ENCODE measurements at regions not wholly inside any gene's neighbourhood (a gene's known extent, or its start where the extent isn't known, plus 50 kb on each side); places are given as distances from the start of the nearest gene placed in this dataset.

DNA sequence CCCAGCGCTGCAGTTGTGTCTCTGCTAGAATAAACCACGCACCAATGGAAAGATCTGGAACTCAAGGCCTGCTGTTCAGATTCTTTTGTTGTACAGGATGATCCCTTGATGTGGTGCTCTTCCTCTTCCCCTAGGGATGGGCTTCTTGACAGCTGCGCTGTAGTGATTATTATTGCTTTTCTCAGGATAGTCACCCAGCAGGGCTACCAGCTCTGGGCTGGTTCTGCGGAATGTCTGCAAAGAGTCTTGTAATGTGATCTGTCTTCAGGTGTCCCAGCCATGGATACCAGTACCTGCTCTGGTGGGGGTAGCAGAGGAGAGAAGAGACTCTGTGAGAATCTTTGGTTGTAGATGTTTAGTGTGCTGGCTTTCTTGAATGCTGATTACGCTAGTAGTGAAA lies 974.2 kb downstream of the NSUN3 start:
- DNase-seq = no peak

DNA sequence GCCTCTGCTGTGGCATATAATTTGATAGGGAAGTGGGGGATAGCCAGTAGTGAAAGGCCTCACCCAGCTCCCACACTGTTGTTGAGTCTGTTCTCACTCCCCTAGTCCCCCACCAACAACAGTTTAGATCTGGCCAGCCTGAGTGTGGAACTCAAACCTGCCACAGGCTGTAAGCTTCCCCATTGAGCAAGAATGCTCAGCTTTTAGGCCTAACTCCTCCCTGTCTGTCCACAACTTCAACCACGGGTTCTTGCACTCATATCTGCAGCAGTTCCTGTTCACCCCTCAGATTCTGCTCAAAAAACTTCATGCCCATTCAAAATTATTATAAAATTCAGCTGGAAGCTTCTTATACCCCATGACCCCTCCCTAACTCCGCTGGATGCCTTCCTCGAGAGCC lies 975.1 kb downstream of the NSUN3 start:
- no peak for DNase-seq

DNA sequence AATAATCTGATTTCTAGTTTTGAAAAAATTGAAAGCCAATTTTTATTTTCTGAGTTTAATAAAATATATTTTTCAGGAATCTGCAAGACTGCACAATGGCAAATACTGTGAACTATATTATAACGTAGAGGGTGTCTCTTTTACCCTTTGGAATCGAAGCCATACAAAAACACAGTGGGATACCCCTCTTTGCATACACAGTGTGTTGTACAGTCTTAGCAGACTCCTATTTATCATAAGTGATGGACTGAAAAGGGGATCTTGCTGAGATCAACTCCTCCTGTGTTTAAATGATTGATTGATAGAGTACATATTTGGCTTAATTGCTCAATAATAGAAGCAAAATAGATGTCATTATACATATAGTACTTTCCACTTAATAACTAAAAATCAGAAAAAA lies 981.2 kb downstream of the NSUN3 start:
- DNase-seq = no peak

DNA sequence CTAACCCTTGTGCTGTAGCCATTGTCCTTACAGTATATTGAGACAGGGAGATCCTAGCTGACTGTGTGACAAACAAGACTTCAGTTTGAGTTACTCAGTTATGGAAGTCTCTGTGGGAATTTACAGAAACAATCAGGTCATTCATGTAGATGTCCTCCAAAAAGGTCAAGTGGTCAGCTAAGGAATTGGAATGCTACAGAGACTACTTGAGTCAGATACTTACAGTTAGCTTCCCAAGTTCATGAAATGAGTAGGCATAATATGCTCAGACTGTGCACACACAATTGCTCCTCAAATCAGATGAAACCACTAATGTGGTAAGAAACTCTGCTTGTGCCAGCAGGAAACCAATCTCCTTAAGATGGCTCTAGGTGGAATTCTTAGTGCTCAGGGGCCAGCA lies 985.7 kb downstream of the NSUN3 start:
- DNase-seq = no peak

DNA sequence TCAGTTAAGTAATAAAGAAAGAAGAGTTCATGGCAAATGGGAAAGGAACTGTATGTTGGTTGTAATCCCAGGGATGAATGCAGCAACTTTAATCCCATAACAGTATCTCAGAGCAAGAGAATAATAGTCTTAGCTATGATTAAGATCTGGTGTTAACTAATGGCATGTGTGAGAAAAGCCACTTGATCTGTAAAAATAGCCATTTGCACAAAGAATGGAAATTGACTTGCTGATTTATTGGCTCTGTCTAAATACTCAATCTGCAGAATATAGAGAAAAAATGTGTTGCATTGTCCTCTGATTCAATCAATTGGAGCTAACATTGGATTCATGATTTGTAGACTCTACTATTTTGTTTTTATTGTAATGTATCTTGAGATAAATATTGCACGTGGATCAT lies 987.0 kb downstream of the NSUN3 start:
- DNase-seq = no peak

DNA sequence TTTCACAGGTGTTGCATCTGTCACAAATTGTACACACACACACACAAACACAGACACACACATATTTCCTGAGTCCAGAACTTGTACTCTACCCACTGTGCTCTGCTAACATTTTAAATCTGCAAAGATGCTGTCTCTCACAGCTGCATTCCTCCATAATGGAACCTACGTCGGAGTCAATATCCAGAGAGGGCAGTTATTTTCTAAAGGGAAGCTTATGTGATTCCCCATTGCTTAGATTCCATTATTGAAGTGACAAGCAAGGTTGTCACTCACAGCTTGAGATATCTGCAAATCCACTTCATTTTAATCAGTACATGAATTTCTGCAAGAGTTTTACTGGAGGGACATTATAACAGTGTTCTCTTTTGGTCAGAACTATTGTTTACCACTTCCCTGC lies 992.4 kb downstream of the NSUN3 start:
- no peak for DNase-seq

DNA sequence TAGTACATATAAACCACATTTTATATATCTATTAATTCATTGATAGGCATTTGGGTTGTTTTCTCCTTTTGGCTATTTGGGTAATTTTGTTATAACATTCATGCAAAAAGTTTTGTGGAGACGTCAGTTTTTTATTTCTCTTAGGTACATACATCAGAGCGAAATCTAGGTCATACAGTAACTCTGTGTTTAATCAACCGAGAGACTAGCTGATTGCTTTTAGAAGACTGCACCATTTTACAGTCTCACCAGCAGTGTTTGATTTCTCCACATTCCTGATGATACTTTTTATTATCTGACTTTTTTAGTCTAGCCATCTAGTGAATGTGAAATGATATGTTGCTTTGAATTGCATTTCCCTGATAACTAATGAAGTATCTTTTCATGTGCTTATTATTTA lies 1019.3 kb downstream of the NSUN3 start:
- no peak for DNase-seq

DNA sequence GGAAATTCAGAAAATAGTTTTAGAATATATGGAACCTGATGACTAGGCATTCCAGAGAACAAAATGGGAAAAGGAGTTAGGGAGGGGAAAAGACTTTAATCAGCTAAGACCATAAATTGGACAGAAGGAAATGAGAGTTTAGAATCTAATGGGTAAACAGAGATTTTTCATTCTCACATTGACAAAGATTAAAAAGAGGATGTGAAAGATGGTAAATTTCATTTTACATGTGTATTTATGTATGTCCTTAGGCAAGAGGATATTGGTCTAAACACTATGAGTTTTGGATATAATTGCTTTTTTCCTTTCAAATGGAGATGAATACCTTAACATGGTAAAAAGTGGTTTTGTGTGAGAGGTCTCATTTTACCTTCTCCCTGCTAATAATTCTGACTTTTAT lies 1021.9 kb downstream of the NSUN3 start:
- no peak for DNase-seq

DNA sequence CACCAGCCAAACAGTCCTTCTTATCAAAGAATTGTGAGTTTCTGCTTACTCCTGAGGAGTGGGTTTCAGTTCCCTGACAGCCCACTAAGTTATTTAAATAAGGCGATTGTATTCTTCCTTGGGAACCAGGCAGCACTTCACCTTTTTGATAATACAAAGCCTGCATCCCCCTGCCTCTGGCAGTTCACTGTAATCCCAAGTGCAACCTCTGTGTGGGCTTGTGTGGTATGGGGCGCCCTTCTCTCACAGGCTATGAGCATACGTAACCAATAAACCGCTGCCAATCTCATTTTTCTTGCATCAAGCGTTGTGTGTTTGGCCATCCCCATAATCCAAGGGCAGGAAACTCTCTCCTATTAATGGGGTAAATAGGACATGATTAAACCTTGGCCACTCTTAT lies 1025.6 kb downstream of the NSUN3 start:
- DNase-seq = no peak

DNA sequence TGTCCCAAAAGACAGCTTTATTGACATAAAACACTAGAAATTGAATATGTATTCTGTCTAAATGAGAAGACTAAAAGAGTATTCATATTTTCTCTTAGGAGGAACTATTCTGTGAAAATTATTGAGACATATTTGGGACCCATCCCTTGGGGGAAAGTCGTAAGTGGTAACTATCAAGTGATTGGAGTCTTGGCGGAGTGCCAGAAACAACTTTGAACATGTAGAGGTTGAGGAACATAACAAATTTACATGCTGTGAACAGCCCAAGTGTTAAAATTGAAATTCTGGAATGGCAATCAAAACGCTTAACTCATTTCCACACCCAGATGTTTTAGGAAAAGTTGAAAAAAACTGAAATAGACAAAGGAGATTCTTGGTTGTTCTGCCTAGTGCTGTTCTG lies 1034.6 kb downstream of the NSUN3 start:
- DNase-seq = no peak

DNA sequence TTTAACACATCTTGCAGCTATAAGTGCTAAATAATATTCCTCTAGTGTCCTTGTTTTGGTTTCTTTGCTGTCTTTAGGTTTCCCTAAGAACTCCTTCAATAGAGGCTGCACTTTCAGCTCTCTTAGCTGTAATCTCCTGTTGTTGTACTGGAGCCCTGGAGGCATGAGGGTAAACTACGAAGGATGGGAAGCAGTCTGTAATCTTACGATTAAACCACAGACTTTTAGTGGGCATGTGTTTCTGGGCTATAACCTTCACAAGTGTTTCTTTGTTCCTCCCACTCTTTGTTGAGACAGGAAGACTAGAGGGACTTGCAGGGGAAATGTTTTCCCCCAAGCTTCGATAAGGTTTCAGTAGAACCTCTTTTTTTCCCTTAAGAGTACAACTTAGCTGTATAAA lies 1058.1 kb downstream of the NSUN3 start:
- DNase-seq = no peak

DNA sequence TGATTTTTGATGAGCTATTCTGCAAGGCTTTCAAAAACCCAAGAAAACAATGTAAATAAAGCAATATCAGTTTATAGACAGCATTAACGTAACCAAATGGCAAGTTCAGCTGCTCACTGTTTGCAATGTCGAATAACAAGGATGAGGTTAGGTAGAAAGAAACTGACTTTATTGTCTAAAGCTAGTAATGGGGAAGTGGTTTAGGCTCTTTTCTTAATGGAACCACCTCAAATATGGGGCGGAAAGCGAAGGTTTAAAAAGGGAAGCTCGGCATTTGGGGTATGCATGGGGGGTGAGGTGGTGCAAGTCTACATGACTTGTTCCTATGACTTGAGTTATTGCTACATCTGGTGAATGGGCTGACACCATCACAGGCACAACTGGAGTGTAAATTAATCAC lies 1060.2 kb downstream of the NSUN3 start:
- DNase-seq = no peak

DNA sequence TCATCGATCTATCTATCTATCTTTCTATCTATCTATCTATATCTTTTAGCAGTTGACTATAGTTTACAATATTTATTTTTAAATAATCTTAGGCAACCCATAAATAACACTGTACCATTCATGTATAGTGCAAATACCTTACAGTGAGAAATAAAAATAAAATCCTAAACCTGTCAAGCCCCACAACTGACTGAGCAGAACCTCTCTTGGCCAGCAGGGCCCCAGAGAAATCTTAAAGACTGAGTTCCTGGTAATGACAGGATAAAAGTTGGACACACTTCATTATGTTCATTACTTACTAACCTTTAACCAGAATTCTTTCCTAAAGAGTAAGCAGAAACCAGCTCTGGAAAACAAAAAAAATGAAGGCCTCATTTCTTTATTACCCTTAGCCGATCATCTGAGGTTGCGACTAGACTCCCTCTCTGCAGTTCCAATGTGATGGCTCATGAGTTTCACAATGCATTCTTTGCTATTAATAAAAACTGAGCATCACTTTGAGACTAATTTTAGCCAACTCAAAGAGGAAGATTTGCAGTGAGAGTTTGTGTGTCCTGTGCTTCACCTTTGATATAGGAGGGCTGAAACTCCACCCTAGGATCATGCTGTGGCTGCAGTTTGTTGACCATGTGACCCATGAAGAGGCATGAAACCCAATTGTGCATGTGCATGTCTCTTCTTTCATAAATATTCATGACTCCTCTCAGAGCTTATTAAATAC lies 1072.0 kb downstream of the NSUN3 start:
- DNase-seq = no peak

DNA sequence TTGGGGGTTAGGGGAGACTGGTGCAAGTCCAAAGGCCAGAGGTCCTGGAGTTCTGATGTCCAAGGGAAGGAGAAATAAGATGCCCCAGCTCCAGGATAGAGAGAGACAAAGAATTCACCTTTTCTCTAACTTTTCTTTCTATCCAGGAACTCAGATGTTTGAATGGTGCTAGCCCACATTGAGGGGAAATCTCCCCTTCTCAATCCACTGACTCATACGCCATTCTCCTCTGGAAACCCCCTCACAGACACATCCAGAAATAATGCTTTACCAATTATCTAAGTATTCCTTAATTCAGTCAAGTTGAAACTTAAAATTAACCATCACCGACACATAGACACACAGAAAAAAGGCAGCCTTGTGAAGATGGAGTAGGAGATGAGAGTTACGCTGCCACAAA lies 1085.2 kb downstream of the NSUN3 start:
- no peak for DNase-seq

DNA sequence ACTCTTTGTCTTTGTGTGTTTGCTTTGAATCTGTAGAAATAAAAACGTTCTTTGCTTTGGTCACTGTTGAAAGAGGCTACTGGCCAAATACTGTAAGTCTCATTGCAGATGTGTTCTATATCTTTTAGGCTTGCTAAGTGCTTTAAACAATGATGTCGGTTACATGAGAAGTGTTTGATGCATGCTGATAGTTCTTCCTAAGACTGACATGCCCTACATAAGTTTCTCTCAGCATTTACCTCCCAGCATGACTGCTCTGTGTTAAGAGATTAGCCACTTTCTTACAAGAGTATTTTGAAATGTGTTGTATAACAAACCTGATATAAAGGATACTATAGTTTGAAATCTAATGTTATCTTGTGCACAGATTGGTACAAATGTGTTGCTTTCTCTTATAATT lies 1088.7 kb downstream of the NSUN3 start:
- no peak for DNase-seq

DNA sequence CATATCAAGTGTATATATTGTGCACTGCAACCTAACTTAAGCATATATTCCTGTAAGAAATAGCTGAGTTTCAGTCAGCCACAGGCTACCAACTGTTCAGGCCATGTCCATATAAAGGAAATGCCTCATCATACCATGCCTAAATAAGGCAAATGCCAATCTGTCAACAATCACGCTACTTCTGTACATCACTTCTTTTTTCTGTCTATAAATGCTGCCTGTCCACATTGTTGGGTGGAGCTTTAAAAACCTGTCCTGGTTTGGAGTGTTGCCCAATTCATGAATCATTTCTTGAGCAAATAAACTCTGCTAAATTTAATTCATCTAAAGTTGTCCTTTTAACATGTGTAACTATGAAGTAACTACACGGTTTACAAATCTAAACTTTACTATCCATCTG lies 1091.9 kb downstream of the NSUN3 start:
- DNase-seq = no peak

DNA sequence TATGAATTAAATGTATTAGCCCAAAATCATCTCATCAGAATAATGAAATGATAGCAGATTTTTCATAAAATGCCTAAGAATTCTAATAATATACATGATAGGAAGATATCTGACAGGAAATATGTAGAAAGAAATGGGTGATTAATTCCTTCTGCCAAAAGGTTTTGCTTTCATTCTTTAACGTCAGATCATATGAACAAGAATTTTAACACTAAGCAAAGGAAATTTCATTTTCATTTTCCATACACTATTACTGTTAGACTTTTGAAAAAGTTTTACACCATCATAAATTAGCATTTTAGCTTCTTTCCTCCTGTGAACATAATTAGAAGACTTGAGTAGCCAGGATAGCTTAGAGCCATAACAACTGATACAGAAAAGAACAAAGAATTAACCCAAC lies 1099.9 kb downstream of the NSUN3 start:
- no peak for DNase-seq

DNA sequence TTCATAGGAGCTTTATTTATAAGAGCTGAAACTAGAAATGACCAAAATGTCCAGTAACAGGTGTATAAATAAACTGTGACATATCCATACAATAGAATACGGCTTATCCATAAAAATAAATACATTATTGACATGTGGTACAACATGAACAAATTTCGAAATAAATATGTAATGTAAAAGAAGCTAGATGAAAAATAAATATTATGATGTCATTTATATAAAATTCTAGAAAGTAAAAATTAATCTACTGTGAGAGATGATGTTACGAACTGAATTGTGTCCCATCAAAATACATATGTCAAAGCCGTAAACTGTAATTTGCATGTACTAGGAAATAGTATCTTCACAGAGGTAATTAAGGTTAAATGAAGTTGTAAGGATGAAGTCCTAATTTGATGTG lies 1104.9 kb downstream of the NSUN3 start:
- DNase-seq = no peak

DNA sequence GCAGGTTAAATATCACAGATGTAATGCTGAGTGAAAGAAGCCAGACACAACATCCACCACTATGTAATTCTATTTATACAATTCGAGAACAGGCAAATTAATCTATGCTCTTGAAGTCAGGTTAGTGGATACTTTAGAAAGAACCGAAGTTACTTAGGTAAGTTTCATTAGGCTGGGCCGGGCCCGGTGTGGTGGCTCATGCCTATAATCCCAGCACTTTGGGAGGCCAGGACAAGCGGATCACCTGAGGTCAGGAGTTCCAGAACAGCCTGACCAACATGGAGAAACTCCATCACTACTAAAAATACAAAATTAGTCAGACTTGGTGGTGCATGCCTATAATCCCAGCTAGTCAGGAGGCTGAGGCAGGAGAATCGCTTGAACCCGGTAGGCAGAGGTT lies 1105.7 kb downstream of the NSUN3 start:
- DNase-seq = no peak

DNA sequence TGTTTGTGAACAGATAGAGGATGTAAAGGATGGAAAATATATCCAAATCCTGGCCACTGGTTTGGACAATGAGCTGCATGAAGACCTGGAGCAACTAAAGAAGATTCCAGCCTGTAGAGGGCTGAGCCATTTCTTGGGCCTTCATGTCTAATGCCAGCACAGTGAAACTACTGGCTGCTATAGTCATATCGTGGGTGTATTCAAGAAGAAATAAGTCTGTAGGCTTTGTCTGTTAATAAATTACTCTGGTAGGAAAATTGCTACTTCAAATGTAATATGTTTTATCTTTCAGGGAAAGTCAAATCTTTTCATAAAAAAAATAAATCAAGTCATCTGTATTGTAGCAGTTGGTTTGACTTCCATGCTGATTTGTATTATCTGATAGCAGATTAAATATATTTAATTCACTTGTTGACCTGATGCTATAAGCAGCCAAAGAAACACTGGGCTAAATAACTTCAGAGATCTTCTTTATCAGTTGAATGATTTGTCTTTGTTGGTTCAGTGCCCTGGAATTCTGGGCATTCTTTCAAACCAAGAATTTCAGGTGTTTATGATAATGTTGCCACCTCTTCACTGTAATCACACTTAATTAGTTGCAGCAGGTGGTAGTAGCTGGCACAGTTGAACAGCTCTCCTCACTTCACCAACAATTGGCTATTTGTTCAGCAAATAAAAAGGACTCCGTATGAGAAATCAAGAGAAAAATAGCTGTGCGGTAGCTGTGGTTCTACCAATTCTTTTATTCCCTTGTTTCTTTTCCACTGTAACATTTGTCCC lies 1109.5 kb downstream of the NSUN3 start:
- no peak for DNase-seq

DNA sequence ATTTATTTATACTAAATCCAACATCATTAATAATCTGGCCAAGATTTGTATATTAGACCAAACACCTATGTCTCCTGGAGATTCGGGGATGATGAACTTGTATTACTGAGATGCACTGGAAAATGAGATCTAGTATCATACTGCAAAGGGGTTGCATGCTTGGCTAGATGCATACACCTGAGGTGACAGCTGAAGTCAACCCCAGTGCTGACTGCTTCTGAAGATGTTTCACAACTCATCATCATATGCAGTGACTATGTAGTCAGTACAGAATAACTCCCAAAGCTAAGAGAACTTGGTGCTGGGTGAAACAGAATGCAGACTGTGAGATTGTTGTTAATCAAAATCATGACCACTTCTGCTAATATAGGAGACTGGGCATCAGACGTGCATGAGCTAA lies 1114.2 kb downstream of the NSUN3 start:
- no peak for DNase-seq

DNA sequence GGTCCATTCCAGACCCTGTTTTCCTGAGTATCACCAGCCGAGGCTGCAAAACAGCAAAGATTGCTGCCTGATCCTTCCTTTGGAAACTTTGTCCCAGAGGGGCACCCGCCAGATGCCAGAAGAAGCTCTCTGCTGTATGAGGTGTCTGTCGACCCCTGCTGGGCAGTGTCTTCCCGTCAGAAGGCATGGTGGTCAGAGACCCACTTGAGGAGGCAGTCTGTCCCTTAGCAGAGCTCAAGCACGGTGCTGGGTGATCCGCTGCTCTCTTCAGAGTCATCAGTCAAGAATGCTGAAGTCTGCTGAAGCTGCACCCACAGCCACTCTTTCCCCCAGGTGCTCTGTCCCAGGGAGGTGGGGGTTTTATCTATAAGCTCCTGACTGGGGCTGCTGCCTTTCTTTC lies 1121.2 kb downstream of the NSUN3 start:
- DNase-seq = no peak

DNA sequence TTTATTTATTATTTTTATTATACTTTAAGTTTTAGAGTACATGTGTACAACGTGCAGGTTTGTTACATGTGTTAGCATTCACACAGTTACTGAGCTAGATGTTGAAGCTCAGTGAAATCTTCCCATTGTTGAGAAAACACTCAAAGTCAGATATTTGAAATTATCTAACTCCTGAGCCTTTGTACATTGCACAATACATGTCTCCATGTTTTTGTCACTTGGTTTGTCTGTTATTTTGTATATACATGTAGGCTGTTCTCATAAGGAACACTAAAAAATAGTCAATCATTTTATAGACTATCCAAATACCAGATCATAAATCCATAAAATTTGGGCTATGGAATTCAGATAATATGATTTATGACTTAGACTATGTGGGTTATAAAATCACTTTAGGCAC lies 1126.5 kb downstream of the NSUN3 start:
- DNase-seq = no peak

DNA sequence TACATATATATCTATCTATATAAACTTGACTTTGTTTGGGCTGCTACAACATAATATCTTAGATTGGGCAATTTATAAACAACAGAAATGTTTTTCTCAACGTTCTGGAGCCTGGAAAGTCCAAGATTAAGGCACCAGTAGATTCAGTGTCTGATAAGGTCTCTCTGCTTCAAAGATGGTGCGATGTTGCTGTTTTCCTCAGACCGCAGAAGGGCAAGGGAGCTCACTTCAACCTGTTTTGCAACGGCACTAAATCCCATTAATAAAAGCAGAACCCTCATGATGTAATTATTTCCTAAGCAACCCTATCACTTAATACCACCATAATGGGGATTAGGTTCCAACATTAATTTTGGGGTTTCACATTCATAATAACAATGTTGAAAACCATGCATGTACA lies 1134.8 kb downstream of the NSUN3 start:
- no peak for DNase-seq

DNA sequence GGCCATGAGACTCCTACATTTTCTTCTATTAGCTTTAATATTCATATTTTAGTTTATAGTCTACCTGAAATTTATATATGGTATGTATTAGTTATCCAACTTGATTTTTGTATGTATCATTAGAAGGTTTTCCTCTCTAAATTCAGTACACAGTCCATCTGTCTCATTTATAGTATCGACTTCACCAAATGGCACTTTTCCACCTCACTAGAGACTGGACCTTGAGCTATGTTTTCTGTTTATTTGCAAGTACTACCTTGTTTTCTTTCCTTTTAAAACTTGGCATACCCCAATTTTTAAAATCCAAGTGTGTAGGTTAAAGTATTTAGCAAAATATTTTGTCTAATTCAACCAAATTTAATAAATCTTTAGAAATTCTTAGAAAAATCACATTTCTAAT lies 1137.5 kb downstream of the NSUN3 start:
- no peak for DNase-seq
